NT2/D1 (cell line): ENCODE measurements at regions not wholly inside any gene's neighbourhood (a gene's known extent, or its start where the extent isn't known, plus 50 kb on each side); places are given as distances from the start of the nearest gene placed in this dataset.

ENCODE experiments used
- DNase-seq: peaks from one replicate; pipeline ENCODE4 v3.0.0-alpha.2; 2011; ENCODE audit warnings: low read depth, low spot score
- H3K27me3 ChIP-seq: 2 replicates; pipeline ENCODE4 v1.6.0; 2011; ENCODE audit warnings: mild to moderate bottlenecking; ENCODE audit not compliant: insufficient read length, insufficient read depth
- H3K36me3 ChIP-seq: 2 replicates; pipeline ENCODE4 v1.6.1; 2011; ENCODE audit warnings: mild to moderate bottlenecking, low read length, mixed read lengths; ENCODE audit not compliant: insufficient read depth, insufficient read length
- H3K4me1 ChIP-seq: 2 replicates; pipeline ENCODE4 v1.5.1; 2011; ENCODE audit not compliant: insufficient read depth, insufficient read length
- H3K4me3 ChIP-seq: 2 replicates; pipeline ENCODE4 v1.5.1; 2011; ENCODE audit warnings: low read depth; ENCODE audit not compliant: insufficient read length
- H3K9ac ChIP-seq: 2 replicates; pipeline ENCODE4 v1.6.0; 2011; ENCODE audit warnings: low read depth; ENCODE audit not compliant: insufficient read length
- H3K9me3 ChIP-seq: 2 replicates; pipeline ENCODE4 v1.5.1; 2011; ENCODE audit warnings: mild to moderate bottlenecking, low read length; ENCODE audit not compliant: insufficient read depth
- SUZ12 ChIP-seq: IDR thresholded peaks from 2 replicates; pipeline ENCODE4 v1.6.1; 2011; ENCODE audit not compliant: insufficient read length, insufficient read depth; ENCODE audit errors: extremely low read depth
- YY1 ChIP-seq: IDR thresholded peaks from 2 replicates; pipeline ENCODE4 v1.6.1; 2011; ENCODE audit not compliant: insufficient read length, insufficient read depth
- ZNF274 ChIP-seq: IDR thresholded peaks from 2 replicates; pipeline ENCODE4 v1.6.1; 2011; ENCODE audit warnings: mild to moderate bottlenecking, low read depth, low read length

DNA sequence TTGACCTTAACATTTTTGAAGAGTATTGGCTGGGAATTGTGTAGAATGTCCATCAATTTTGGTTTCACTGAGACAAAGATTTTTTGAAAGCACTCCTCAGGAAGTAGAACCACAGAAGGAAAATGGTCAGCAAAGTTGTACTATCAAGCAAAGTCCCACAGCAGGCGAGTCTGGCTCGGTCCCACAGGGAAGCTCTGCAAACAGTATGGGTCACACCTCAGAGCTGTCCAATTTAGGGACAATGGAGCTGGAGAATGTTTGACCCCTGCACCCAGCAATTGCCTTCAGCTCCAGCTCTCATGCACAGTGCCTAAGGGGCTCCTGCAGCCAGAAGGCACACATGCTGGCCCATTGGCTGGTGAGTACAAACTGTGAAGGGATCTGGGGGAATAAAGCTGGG lies 147.0 kb downstream of the MAFB start:
- Histone ChIP-seq H3K9ac (no peak overlapping the region), H3K4me3 (no peak overlapping the region), H3K36me3 (no peaks in the 10 kb centered on the region), H3K4me1 (no peaks in the 10 kb centered on the region), H3K27me3 (no peaks in the 10 kb centered on the region), H3K9me3 (no peaks in the 10 kb centered on the region)
- no peak for DNase-seq
- TF ChIP-seq SUZ12, result no peak
- TF ChIP-seq YY1, result no peak
- no peak for TF ChIP-seq ZNF274

- Histone ChIP-seq H3K4me3 (no peak overlapping the region), H3K36me3 (no peaks in the 10 kb centered on the region), H3K4me1 (no peaks in the 10 kb centered on the region), H3K27me3 (no peaks in the 10 kb centered on the region), H3K9me3 (no peaks in the 10 kb centered on the region), H3K9ac (no peak overlapping the region)
- DNase-seq, result no peak
- no peak for TF ChIP-seq YY1
- TF ChIP-seq SUZ12, result no peak
- no peak for TF ChIP-seq ZNF274
Measured at GRCh38 chr20:40540166-40540565, 148.9 kb downstream of the MAFB start.

DNA sequence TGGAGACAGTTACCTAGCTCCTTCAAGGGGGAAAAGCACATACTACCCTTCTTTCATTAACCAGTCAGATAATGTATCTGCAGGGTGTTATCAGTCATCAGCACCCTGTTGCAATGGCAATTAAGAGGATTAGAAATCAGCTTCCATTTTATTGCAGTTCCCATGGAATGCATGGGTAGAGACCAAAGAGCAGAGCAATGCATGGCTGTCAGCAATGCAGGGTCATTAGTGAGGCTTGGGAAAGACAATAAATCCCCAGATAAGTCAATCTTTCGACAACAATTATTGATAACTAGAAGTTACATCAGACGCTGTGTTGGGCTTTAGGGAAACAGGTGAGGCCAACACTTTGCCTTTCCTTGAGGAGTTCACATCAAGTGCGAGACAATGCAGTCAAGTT lies 150.9 kb downstream of the MAFB start:
- Histone ChIP-seq H3K36me3 (no peaks in the 10 kb centered on the region), H3K9me3 (no peaks in the 10 kb centered on the region), H3K27me3 (no peaks in the 10 kb centered on the region), H3K4me3 (no peak overlapping the region), H3K4me1 (no peaks in the 10 kb centered on the region), H3K9ac (no peak overlapping the region)
- TF ChIP-seq SUZ12 (no peak), ZNF274 (no peak), YY1 (no peak)
- no peak for DNase-seq

- no peak for DNase-seq
- TF ChIP-seq YY1, result no peak
- no peak for TF ChIP-seq ZNF274
- no peak for TF ChIP-seq SUZ12
- H3K9me3 ChIP-seq, result peaks cover 9% of the 10 kb centered on the region
- no peaks in the 10 kb centered on the region for H3K36me3 ChIP-seq
- H3K4me1 ChIP-seq, result no peaks in the 10 kb centered on the region
- no peak overlapping the region for H3K9ac ChIP-seq
- H3K27me3 ChIP-seq, result no peaks in the 10 kb centered on the region
- no peak overlapping the region for H3K4me3 ChIP-seq
Measured at GRCh38 chr20:40536808-40537207, 152.2 kb downstream of the MAFB start.

DNA sequence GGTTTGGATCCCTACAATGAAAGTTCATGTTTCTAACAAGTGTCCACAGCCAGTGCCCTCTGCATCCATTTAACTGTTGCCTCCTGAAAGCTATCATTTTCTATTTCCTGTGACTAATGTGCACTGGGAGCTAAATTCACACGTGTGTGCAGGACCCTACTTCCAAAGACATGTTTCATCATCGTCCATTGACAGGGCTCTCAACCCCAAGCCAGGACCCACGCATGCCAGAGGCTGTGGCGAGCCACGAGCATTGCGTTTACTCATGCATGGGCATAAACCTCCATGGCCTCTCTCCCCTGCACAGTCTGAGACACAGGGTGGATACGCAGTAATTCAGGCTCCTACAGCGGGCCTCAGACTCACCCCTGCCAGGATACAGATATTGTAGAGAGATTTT lies 153.2 kb downstream of the MAFB start:
- Histone ChIP-seq H3K9ac (no peak overlapping the region), H3K4me3 (no peak overlapping the region), H3K9me3 (peaks cover 19% of the 10 kb centered on the region), H3K36me3 (no peaks in the 10 kb centered on the region), H3K4me1 (no peaks in the 10 kb centered on the region), H3K27me3 (no peaks in the 10 kb centered on the region)
- DNase-seq, result no peak
- TF ChIP-seq SUZ12, result no peak
- no peak for TF ChIP-seq YY1
- no peak for TF ChIP-seq ZNF274

GRCh38 chr20:40532103-40532502 lies 156.9 kb downstream of the MAFB start:
- TF ChIP-seq ZNF274 (no peak), SUZ12 (no peak), YY1 (no peak)
- peak; percentile 68 for DNase-seq
- Histone ChIP-seq H3K9me3 (peaks cover 27% of the 10 kb centered on the region), H3K4me3 (no peak overlapping the region), H3K4me1 (no peaks in the 10 kb centered on the region), H3K27me3 (no peaks in the 10 kb centered on the region), H3K9ac (no peak overlapping the region), H3K36me3 (no peaks in the 10 kb centered on the region)

DNA sequence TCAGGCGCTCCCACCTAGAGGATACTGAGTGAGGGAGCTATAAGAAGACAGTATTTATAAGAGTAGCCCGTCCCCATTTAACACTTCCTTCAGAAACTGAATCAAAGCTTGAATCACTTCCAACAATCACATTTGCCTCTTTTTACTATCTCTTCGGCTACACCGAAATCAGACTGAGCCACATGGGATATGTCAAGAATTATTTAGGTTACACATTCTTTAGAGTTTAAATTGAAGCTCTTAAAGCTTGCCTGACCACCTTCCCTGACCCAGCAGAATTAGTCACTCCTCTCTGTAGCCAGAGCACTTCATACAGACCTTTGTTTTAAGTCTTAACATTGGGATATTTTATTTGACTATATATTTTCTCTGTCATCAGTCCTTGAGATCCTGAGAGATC lies 163.7 kb downstream of the MAFB start:
- DNase-seq, result no peak
- peaks cover 18% of the 10 kb centered on the region for H3K9me3 ChIP-seq
- H3K9ac ChIP-seq, result no peak overlapping the region
- no peak overlapping the region for H3K4me3 ChIP-seq
- H3K36me3 ChIP-seq, result no peaks in the 10 kb centered on the region
- H3K4me1 ChIP-seq, result no peaks in the 10 kb centered on the region
- H3K27me3 ChIP-seq, result no peaks in the 10 kb centered on the region
- no peak for TF ChIP-seq YY1
- TF ChIP-seq ZNF274, result no peak
- TF ChIP-seq SUZ12, result no peak

- Histone ChIP-seq H3K9me3 (peaks cover 14% of the 10 kb centered on the region), H3K27me3 (no peaks in the 10 kb centered on the region), H3K4me1 (no peaks in the 10 kb centered on the region), H3K9ac (no peak overlapping the region), H3K4me3 (no peak overlapping the region), H3K36me3 (no peaks in the 10 kb centered on the region)
- DNase-seq, result no peak
- no peak for TF ChIP-seq ZNF274
Measured at GRCh38 chr20:40524071-40524470, 165.0 kb downstream of the MAFB start.
